NCI-H2081 (cell line): ENCODE measurements at regions not wholly inside any gene's neighbourhood (a gene's known extent, or its start where the extent isn't known, plus 50 kb on each side); places are given as distances from the start of the nearest gene placed in this dataset.

Source experiments
- DNase-seq, 2 experiments: peaks; one replicate each; lab custom pipeline; 2025; lab: John Stamatoyannopoulos, UW

GRCh38 chr13:51027644-51028043 is 83.4 kb downstream of the C13orf42 start:
- DNase-seq: no peak

GRCh38 chr13:51026016-51026415 is 85.1 kb downstream of the C13orf42 start:
- no peak for DNase-seq

GRCh38 chr13:51025245-51025905 is 85.7 kb downstream of the C13orf42 start:
- no peak for DNase-seq

- DNase-seq: no peak
Measured at GRCh38 chr13:51021811-51022210, 89.3 kb downstream of the C13orf42 start.

GRCh38 chr13:51020600-51020999 is 90.5 kb downstream of the C13orf42 start:
- DNase-seq: no peak

- DNase-seq: no peak
Measured at GRCh38 chr13:51019026-51019425, 92.0 kb downstream of the C13orf42 start.

- DNase-seq: no peak
Measured at GRCh38 chr13:51017516-51017915, 93.6 kb downstream of the C13orf42 start.

GRCh38 chr13:51015973-51016372 is 95.1 kb downstream of the C13orf42 start:
- peak in 1 of 2 experiments; percentile 24 for DNase-seq

GRCh38 chr13:51009597-51009996 is 100.0 kb downstream of the RNASEH2B start:
- DNase-seq: no peak

- DNase-seq: no peak
Measured at GRCh38 chr13:51007216-51007615, 97.6 kb downstream of the RNASEH2B start.

GRCh38 chr13:51006067-51006845 is 96.7 kb downstream of the RNASEH2B start:
- DNase-seq: no peak
